ENCODE measurements at regions not wholly inside any gene's neighbourhood (a gene's known extent, or its start where the extent isn't known, plus 50 kb on each side); places are given as distances from the start of the nearest gene placed in this dataset.
"Not testable (repeated sequence)": the region's sequence is repeated elsewhere in the genome, so short reads cannot be mapped to it uniquely, and the experiment has no call there.

DNA sequence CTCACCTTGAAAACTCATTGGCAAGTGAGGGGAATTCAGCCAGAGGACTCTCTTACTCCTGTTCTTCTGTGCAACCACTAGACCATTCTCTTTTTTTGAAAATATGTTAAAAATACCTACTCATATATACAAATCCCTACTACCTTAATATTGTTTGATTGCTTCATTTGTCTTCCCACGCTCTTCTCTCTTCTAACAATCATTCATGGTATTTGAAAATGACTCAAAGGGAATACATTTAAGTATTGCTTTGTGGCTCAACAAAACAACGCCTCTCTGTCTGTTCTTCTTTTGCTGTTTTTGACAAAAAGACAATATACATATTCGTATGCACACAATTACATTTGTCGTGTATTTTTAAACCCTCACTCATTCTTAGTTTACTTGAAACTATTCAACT lies 589.4 kb downstream of the ANKRD50 start:
- Mint-ChIP-seq H3K36me3 (no peaks in the 10 kb centered on the region), H3K9me3 (peaks cover 2% of the 10 kb centered on the region), H3K4me3 (no peak overlapping the region), H3K27ac (no peak overlapping the region), H3K4me1 (no peaks in the 10 kb centered on the region)
- ATAC-seq, result no peak
- DNase-seq (ENCODE audit: low spot score in 2 of 2), result no peak

- no peak overlapping the region for H3K27ac Mint-ChIP-seq
- ATAC-seq (no peak), DNase-seq (ENCODE audit: low spot score in 2 of 2) (no peak)
- H3K9me3 Mint-ChIP-seq, result peaks cover 6% of the 10 kb centered on the region
- H3K4me3 Mint-ChIP-seq, result no peak overlapping the region
- H3K4me1 Mint-ChIP-seq, result no peaks in the 10 kb centered on the region
- H3K36me3 Mint-ChIP-seq, result no peaks in the 10 kb centered on the region
These were observed 588.8 kb downstream of the ANKRD50 start for GRCh38 chr4:124123721-124124120.

DNA sequence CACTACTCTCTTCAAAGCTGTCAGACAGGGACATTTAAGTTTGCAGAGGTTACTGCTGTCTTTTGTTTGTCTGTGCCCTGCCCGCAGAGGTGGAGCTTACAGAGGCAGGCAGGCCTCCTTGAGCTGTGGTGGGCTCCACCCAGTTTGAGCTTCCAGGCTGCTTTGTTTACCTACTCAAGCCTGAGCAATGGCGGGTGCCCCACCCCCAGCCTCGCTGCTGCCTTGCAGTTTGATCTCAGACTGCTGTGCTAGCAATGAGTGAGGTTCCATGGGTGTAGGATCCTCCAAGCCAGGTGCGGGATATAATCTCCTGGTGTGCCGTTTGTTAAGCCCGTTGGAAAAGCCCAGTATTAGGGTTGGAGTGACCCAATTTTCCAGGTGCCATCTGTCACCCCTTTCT lies 581.2 kb downstream of the ANKRD50 start:
- not testable (repeated sequence) for H3K27ac Mint-ChIP-seq; H3K4me1 Mint-ChIP-seq; ATAC-seq; DNase-seq (ENCODE audit: low spot score in 2 of 2); H3K4me3 Mint-ChIP-seq; H3K36me3 Mint-ChIP-seq
- H3K9me3 Mint-ChIP-seq, result peaks cover 16% of the 10 kb centered on the region

DNA sequence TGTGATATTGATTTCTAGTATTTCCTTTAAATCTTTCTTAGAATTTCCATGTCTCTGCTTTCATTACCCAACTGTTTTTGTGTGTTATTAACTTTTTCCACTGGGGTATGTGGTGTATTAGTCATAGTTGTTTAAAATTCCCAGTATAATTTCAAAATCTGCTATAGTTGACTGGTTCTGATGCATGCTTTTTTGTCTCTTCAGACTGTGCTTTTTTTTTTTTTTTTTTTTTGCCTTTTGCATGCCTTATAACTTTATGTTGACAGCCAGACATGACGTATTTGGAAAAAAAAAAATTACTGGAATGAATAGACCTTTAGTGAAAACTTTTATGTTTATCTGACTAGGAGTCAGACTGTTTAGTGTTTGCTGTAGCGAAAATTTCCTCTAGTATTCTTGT lies 580.4 kb downstream of the ANKRD50 start:
- H3K27ac Mint-ChIP-seq, result no peak overlapping the region
- H3K9me3 Mint-ChIP-seq, result peaks cover 16% of the 10 kb centered on the region
- no peaks in the 10 kb centered on the region for H3K36me3 Mint-ChIP-seq
- DNase-seq (ENCODE audit: low spot score in 2 of 2) (no peak), ATAC-seq (no peak)
- no peak overlapping the region for H3K4me3 Mint-ChIP-seq
- no peaks in the 10 kb centered on the region for H3K4me1 Mint-ChIP-seq

GRCh38 chr4:124133753-124134152 lies 578.8 kb downstream of the ANKRD50 start:
- Mint-ChIP-seq H3K9me3 (peaks cover 12% of the 10 kb centered on the region), H3K4me3 (no peak overlapping the region), H3K36me3 (no peaks in the 10 kb centered on the region), H3K27ac (no peak overlapping the region), H3K4me1 (no peaks in the 10 kb centered on the region)
- ATAC-seq (no peak), DNase-seq (ENCODE audit: low spot score in 2 of 2) (no peak)

- Mint-ChIP-seq H3K9me3 (peaks cover 10% of the 10 kb centered on the region), H3K4me1 (no peaks in the 10 kb centered on the region), H3K27ac (no peak overlapping the region), H3K36me3 (no peaks in the 10 kb centered on the region), H3K4me3 (no peak overlapping the region)
- DNase-seq (ENCODE audit: low spot score in 2 of 2), result no peak
- ATAC-seq, result no peak
These were observed 577.1 kb downstream of the ANKRD50 start for GRCh38 chr4:124135409-124135813.

DNA sequence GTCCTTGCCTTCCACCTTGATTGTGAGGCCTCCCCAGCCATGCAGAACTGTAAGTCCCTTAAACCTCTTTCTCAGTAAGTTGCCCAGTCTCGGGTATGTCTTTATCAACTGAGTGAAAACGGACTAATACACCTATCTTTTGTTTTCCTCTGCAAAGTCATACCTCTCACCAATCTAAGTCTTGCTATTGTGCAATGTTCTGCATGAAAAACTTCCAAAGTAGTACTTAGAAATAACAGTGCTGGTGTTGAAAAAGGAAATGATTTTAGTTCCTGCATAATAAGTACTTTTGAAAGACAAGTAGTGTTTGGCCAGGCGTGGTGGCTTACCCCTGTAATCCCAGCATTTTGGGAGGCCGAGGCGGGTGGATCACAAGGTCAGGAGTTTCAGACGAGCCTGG lies 573.5 kb downstream of the ANKRD50 start:
- Mint-ChIP-seq H3K36me3 (no peaks in the 10 kb centered on the region), H3K4me3 (no peak overlapping the region), H3K27ac (no peak overlapping the region), H3K4me1 (no peaks in the 10 kb centered on the region), H3K9me3 (no peaks in the 10 kb centered on the region)
- DNase-seq (ENCODE audit: low spot score in 2 of 2) (no peak), ATAC-seq (no peak)

GRCh38 chr4:124143632-124144031 lies 568.9 kb downstream of the ANKRD50 start:
- H3K4me1 Mint-ChIP-seq, result no peaks in the 10 kb centered on the region

DNA sequence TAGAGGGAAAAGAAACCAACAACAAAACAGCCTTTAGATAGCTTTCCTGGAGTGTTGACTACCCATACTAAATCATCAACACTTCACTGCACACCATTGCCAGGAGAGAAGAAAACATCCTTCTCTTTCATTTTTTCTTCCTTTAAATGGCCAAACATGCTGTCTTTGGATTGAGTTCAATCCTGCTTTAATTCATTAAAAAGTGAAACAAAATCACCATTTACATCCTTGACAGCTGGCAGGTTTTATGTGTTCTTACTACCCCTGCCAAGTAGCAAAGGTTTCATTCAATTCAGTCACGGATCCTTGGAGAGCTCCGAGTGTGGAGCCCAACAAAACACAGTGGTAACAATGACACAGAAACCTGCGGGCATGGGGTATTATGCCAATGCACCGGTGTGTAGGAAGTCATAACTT lies 568.3 kb downstream of the ANKRD50 start:
- ATAC-seq, result no peak
- Mint-ChIP-seq H3K27ac (no peak overlapping the region), H3K36me3 (no peaks in the 10 kb centered on the region), H3K4me3 (no peak overlapping the region), H3K4me1 (no peaks in the 10 kb centered on the region), H3K9me3 (no peaks in the 10 kb centered on the region)
- DNase-seq (ENCODE audit: low spot score in 2 of 2), result no peak

More at GRCh38 chr4:124143632-124144031, 568.9 kb downstream of the ANKRD50 start:
- no peak for ATAC-seq
- Mint-ChIP-seq H3K27ac (no peak overlapping the region), H3K9me3 (no peaks in the 10 kb centered on the region), H3K36me3 (no peaks in the 10 kb centered on the region), H3K4me3 (no peak overlapping the region)
- no peak for DNase-seq (ENCODE audit: low spot score in 2 of 2)

DNA sequence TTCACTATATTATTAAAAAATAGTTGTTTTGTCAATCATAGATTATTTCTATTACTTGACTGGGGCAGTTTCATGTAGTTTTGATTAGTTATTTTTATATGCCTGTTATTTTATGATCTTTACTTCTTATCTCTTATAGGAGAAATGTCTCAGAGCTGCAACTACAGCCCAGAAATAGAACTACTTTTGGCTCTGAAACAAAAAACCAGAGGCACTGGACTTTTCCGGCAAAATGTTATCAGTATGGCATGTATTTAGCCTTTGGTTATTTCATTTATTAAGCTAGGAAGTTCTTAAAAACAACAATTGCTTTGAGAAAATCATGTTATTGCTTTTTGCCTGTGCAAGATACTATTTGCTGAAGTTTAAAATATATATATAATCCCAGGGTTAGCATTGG lies 566.5 kb downstream of the ANKRD50 start:
- no peaks in the 10 kb centered on the region for H3K4me1 Mint-ChIP-seq
- no peak for ATAC-seq
- no peaks in the 10 kb centered on the region for H3K9me3 Mint-ChIP-seq
- DNase-seq (ENCODE audit: low spot score in 2 of 2), result no peak
- H3K27ac Mint-ChIP-seq, result no peak overlapping the region
- H3K4me3 Mint-ChIP-seq, result no peak overlapping the region
- no peaks in the 10 kb centered on the region for H3K36me3 Mint-ChIP-seq

GRCh38 chr4:124151031-124151430 lies 561.5 kb downstream of the ANKRD50 start:
- Mint-ChIP-seq H3K9me3 (no peaks in the 10 kb centered on the region), H3K4me3 (no peak overlapping the region), H3K4me1 (no peaks in the 10 kb centered on the region), H3K36me3 (no peaks in the 10 kb centered on the region), H3K27ac (no peak overlapping the region)
- ATAC-seq (no peak), DNase-seq (ENCODE audit: low spot score in 2 of 2) (no peak)

- H3K9me3 Mint-ChIP-seq, result peaks cover 2% of the 10 kb centered on the region
- no peak overlapping the region for H3K4me3 Mint-ChIP-seq
- no peak overlapping the region for H3K27ac Mint-ChIP-seq
- H3K4me1 Mint-ChIP-seq, result no peaks in the 10 kb centered on the region
- no peaks in the 10 kb centered on the region for H3K36me3 Mint-ChIP-seq
- DNase-seq (ENCODE audit: low spot score in 2 of 2) (no peak), ATAC-seq (no peak)
These were observed 560.4 kb downstream of the ANKRD50 start for GRCh38 chr4:124152132-124152531.

- ATAC-seq (no peak), DNase-seq (ENCODE audit: low spot score in 2 of 2) (no peak)
- peaks cover 2% of the 10 kb centered on the region for H3K9me3 Mint-ChIP-seq
- no peaks in the 10 kb centered on the region for H3K4me1 Mint-ChIP-seq
- H3K36me3 Mint-ChIP-seq, result no peaks in the 10 kb centered on the region
- H3K4me3 Mint-ChIP-seq, result no peak overlapping the region
- no peak overlapping the region for H3K27ac Mint-ChIP-seq
These were observed 557.3 kb downstream of the ANKRD50 start for GRCh38 chr4:124155239-124155638.

DNA sequence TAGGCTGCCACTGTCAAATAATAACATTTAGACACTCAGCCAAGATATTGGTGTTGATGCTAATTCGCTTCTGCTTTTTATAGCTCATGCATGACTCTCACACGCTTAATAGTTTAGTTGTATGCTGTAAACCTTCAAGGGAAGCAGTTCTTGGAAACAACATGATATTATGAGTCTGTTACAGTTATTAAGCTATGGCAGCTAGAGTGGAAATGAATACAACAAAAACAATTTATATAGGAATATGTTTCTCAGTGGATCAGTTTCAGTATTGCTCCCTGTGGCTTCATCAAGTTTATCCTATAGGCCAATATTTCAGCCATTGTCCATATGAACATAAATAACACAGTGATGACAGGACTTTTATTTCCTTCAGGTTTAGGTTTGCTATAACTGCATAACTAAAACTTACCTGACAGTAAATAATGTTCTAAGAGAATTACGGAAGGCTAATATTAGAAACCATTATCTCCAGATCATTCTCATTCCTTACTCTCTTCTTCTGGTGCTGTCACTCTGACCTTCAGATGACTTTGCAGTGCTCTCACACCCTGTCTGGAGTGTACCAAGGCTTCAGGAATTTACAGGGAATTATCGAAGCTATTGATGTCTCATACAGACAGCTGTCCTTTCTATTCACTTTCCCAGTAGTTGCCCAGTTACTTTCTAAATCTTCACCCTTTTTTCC lies 555.0 kb downstream of the ANKRD50 start:
- DNase-seq (ENCODE audit: low spot score in 2 of 2), result no peak
- Mint-ChIP-seq H3K4me3 (no peak overlapping the region), H3K27ac (no peak overlapping the region), H3K9me3 (peaks cover 2% of the 10 kb centered on the region), H3K36me3 (no peaks in the 10 kb centered on the region), H3K4me1 (no peaks in the 10 kb centered on the region)
- no peak for ATAC-seq

DNA sequence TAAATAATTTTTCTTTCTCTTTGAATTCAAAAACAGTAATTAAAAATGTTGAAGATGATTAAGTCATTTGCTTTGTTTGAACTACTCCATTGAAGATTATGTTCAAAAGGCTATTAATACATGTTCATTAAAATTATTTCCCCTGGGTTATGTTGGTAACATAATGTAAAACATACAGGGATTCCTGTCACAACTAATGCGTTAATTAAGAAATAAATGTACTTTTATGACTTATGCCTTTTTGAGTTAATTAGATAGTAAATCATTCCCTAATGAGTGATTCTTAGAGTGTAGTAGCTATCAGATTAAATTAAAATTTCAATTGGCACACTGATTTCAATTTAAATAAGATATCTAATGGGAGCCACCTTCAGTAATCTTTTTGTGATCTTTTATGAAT lies 549.1 kb downstream of the ANKRD50 start:
- DNase-seq (ENCODE audit: low spot score in 2 of 2), result no peak
- H3K4me1 Mint-ChIP-seq, result no peaks in the 10 kb centered on the region
- no peaks in the 10 kb centered on the region for H3K9me3 Mint-ChIP-seq
- no peak overlapping the region for H3K27ac Mint-ChIP-seq
- no peaks in the 10 kb centered on the region for H3K36me3 Mint-ChIP-seq
- no peak overlapping the region for H3K4me3 Mint-ChIP-seq
- no peak for ATAC-seq

DNA sequence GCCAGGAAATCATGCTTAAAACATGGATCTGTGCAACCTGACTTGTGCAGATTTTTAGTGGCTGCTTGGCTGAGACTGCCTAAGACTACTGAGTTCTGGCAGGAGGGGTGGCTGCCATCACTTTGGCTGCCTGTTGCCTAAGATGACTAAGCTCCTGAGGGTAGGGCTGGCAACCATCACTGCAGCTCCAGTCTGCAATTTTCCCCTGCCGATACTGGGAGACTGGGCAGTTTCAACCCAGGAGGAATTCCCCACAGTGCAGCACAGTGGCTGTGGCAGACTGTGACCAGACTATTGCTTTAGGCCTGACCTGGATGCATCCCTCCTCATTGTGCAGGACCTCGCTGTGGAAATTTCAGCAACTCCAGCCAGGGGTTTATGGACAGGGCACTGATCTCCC lies 544.9 kb downstream of the ANKRD50 start:
- Mint-ChIP-seq H3K36me3 (no peaks in the 10 kb centered on the region), H3K27ac (no peak overlapping the region)

DNA sequence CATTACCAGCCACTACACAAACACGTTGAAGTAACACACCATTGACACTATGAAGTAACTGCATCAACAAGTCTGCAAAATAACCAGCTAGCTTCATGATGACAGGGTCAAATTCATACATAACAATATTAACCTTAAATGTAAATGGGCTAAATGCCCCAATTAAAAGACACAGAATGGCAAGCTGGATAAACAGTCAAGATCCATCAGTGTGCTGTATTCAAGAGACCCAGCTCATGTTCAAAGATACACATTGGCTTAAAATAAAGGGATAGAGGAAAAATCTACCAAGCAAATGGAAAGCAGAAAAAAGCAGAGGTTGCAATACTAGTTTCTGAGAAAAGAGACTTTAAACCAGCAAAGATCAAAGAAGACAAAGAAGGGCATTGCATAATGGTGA lies 543.0 kb downstream of the ANKRD50 start:
- H3K9me3 Mint-ChIP-seq; ATAC-seq; DNase-seq (ENCODE audit: low spot score in 2 of 2); H3K27ac Mint-ChIP-seq; H3K4me3 Mint-ChIP-seq; H3K4me1 Mint-ChIP-seq; H3K36me3 Mint-ChIP-seq: not testable (repeated sequence)

More for the DNA sequence above, 544.9 kb downstream of the ANKRD50 start:
- ATAC-seq, result no peak
- DNase-seq (ENCODE audit: low spot score in 2 of 2), result no peak
- peaks cover 3% of the 10 kb centered on the region for H3K9me3 Mint-ChIP-seq
- H3K4me1 Mint-ChIP-seq, result no peaks in the 10 kb centered on the region
- H3K4me3 Mint-ChIP-seq, result no peak overlapping the region

Measured in stimulated activated effector memory CD8-positive, alpha-beta T cell treated with anti-CD3 and anti-CD28 coated beads, Interleukin-12 subunit alpha, Interleukin-12 subunit beta, amount 100 ng/mL, for 72 hours (primary cell).